Inflammatory macrophage (primary cell): ENCODE measurements at regions not wholly inside any gene's neighbourhood (a gene's known extent, or its start where the extent isn't known, plus 50 kb on each side); places are given as distances from the start of the nearest gene placed in this dataset.
"Not testable (repeated sequence)": the region's sequence is repeated elsewhere in the genome, so short reads cannot be mapped to it uniquely, and the experiment has no call there.

Experiments used
- DNase-seq, 2 donors: peaks; one replicate each; pipeline ENCODE4 v3.0.0-alpha.2; 2020 to 2022

- no peak for DNase-seq
These were observed 90.7 kb downstream of the CD24 start for GRCh38 chr6:106883808-106884262.

- DNase-seq, result no peak
These were observed 91.7 kb downstream of the CD24 start for GRCh38 chr6:106882601-106883518.

GRCh38 chr6:106882138-106882537 lies 92.4 kb downstream of the CD24 start:
- no peak for DNase-seq

GRCh38 chr6:106880952-106881351 lies 93.6 kb downstream of the CD24 start:
- no peak for DNase-seq

- DNase-seq, result no peak
These were observed 98.7 kb downstream of the CD24 start for GRCh38 chr6:106875782-106876321.

- no peak for DNase-seq
These were observed 100.0 kb downstream of the CD24 start for GRCh38 chr6:106874481-106874880.

- DNase-seq, result no peak
These were observed 102.5 kb downstream of the CD24 start for GRCh38 chr6:106872049-106872448.

GRCh38 chr6:106870824-106871717 lies 103.5 kb downstream of the CD24 start:
- DNase-seq, result no peak

- DNase-seq, result no peak
These were observed 104.5 kb downstream of the CD24 start for GRCh38 chr6:106870069-106870468.

- no peak for DNase-seq
These were observed 105.3 kb downstream of the CD24 start for GRCh38 chr6:106869203-106869602.

GRCh38 chr6:106866875-106867658 lies 107.5 kb downstream of the CD24 start:
- no peak for DNase-seq

GRCh38 chr6:106862858-106863257 lies 111.7 kb downstream of the CD24 start:
- DNase-seq, result no peak

- no peak for DNase-seq
These were observed 113.6 kb downstream of the CD24 start for GRCh38 chr6:106860940-106861339.

GRCh38 chr6:106858653-106859092 lies 115.9 kb downstream of the CD24 start:
- DNase-seq, result no peak

GRCh38 chr6:106857771-106858652 lies 116.5 kb downstream of the CD24 start:
- no peak for DNase-seq

- not testable (repeated sequence) for DNase-seq
These were observed 117.2 kb downstream of the CD24 start for GRCh38 chr6:106857310-106857709.

GRCh38 chr6:106856227-106856874 lies 118.2 kb downstream of the CD24 start:
- DNase-seq, result no peak

- DNase-seq, result no peak
These were observed 119.4 kb downstream of the CD24 start for GRCh38 chr6:106855117-106855516.

- DNase-seq, result no peak
These were observed 124.7 kb downstream of the CD24 start for GRCh38 chr6:106849676-106850332.

GRCh38 chr6:106849120-106849519 lies 125.4 kb downstream of the CD24 start:
- DNase-seq, result no peak
